Stimulated activated naive CD8-positive, alpha-beta T cell treated with anti-CD3 and anti-CD28 coated beads, Interleukin-15, amount 100 ng/mL, for 72 hours (primary cell): ENCODE measurements at regions not wholly inside any gene's neighbourhood (a gene's known extent, or its start where the extent isn't known, plus 50 kb on each side); places are given as distances from the start of the nearest gene placed in this dataset.

Source experiments
- ATAC-seq: fragments of 150-1000 bp; cut with Tn5 transposase; 2 replicates; pipeline ENCODE4 v1.10.0; 2021; ENCODE audit warnings: mild to moderate bottlenecking, moderate library complexity
- DNase-seq, 2 donors: peaks; one replicate each; pipeline ENCODE4 v3.0.0; 2021 to 2022
- H3K27ac Mint-ChIP-seq, 2 donors: one replicate each; pipeline ENCODE4 v1.8.0; 2022; ENCODE audit warnings: mild to moderate bottlenecking in 2 of 2, mixed read lengths in 2 of 2, moderate library complexity in 2 of 2
- H3K27me3 Mint-ChIP-seq: one replicate; pipeline ENCODE4 v1.8.0; 2022; ENCODE audit warnings: mixed read lengths
- H3K4me1 Mint-ChIP-seq: one replicate; pipeline ENCODE4 v1.8.0; 2022; ENCODE audit warnings: mild to moderate bottlenecking, mixed read lengths
- H3K4me3 Mint-ChIP-seq, 2 donors: one replicate each; pipeline ENCODE4 v1.8.0; 2022; ENCODE audit warnings: mild to moderate bottlenecking in 2 of 2, mixed read lengths in 2 of 2, moderate library complexity in 1 of 2
- H3K9me3 Mint-ChIP-seq, 2 donors: one replicate each; pipeline ENCODE4 v1.8.0; 2022; ENCODE audit warnings: mixed read lengths in 2 of 2

- H3K27ac Mint-ChIP-seq = no peak overlapping the region
- ATAC-seq = no peak
- H3K4me3 Mint-ChIP-seq = no peak overlapping the region
- H3K9me3 Mint-ChIP-seq = peaks cover 4 to 8% of the 10 kb centered on the region in 2 donors
- no peak for DNase-seq
- H3K27me3 Mint-ChIP-seq = no peaks in the 10 kb centered on the region
- no peaks in the 10 kb centered on the region for H3K4me1 Mint-ChIP-seq
Observed at GRCh38 chr12:102562836-102563425, 82.6 kb upstream of the IGF1 start.

- DNase-seq = no peak
- no peak overlapping the region for H3K27ac Mint-ChIP-seq
- no peaks in the 10 kb centered on the region for H3K4me1 Mint-ChIP-seq
- H3K27me3 Mint-ChIP-seq = peaks cover 21% of the 10 kb centered on the region
- no peaks in the 10 kb centered on the region for H3K9me3 Mint-ChIP-seq
- H3K4me3 Mint-ChIP-seq = no peak overlapping the region
- no peak for ATAC-seq
Observed at GRCh38 chr12:102551186-102551585, 70.8 kb upstream of the IGF1 start.

GRCh38 chr12:102549691-102550090, 69.3 kb upstream of the IGF1 start:
- Mint-ChIP-seq H3K4me3 (no peak overlapping the region), H3K4me1 (no peaks in the 10 kb centered on the region), H3K9me3 (no peaks in the 10 kb centered on the region), H3K27me3 (peaks cover 15% of the 10 kb centered on the region), H3K27ac (no peak overlapping the region)
- DNase-seq (no peak), ATAC-seq (no peak)

- ATAC-seq = no peak
- no peaks in the 10 kb centered on the region for H3K9me3 Mint-ChIP-seq
- H3K27ac Mint-ChIP-seq = no peak overlapping the region
- peaks cover 12% of the 10 kb centered on the region for H3K27me3 Mint-ChIP-seq
- DNase-seq = no peak
- no peaks in the 10 kb centered on the region for H3K4me1 Mint-ChIP-seq
- H3K4me3 Mint-ChIP-seq = no peak overlapping the region
Observed at GRCh38 chr12:102548543-102548942, 68.2 kb upstream of the IGF1 start.

GRCh38 chr12:102543494-102544485, 63.4 kb upstream of the IGF1 start:
- DNase-seq = peak; percentile 3 to 9
- H3K9me3 Mint-ChIP-seq = no peaks in the 10 kb centered on the region
- H3K4me3 Mint-ChIP-seq = no peak overlapping the region
- H3K27ac Mint-ChIP-seq = no peak overlapping the region
- no peak for ATAC-seq
- H3K4me1 Mint-ChIP-seq = no peaks in the 10 kb centered on the region
- H3K27me3 Mint-ChIP-seq = peaks cover 29% of the 10 kb centered on the region

GRCh38 chr12:102542816-102543440, 62.6 kb upstream of the IGF1 start:
- H3K4me1 Mint-ChIP-seq = no peaks in the 10 kb centered on the region
- no peak overlapping the region for H3K4me3 Mint-ChIP-seq
- no peaks in the 10 kb centered on the region for H3K9me3 Mint-ChIP-seq
- DNase-seq (no peak), ATAC-seq (no peak)
- peaks cover 38% of the 10 kb centered on the region for H3K27me3 Mint-ChIP-seq
- H3K27ac Mint-ChIP-seq = no peak overlapping the region

- no peak for DNase-seq
- ATAC-seq = no peak
- Mint-ChIP-seq H3K27me3 (peaks cover 37% of the 10 kb centered on the region), H3K27ac (no peak overlapping the region), H3K4me3 (no peak overlapping the region), H3K9me3 (no peaks in the 10 kb centered on the region), H3K4me1 (no peaks in the 10 kb centered on the region)
Observed at GRCh38 chr12:102540815-102541385, 60.5 kb upstream of the IGF1 start.

- no peak for ATAC-seq
- H3K4me1 Mint-ChIP-seq = no peaks in the 10 kb centered on the region
- no peak overlapping the region for H3K4me3 Mint-ChIP-seq
- H3K9me3 Mint-ChIP-seq = no peaks in the 10 kb centered on the region
- DNase-seq = no peak
- H3K27me3 Mint-ChIP-seq = peaks cover 37% of the 10 kb centered on the region
- H3K27ac Mint-ChIP-seq = no peak overlapping the region
Observed at GRCh38 chr12:102539651-102540553, 59.5 kb upstream of the IGF1 start.

GRCh38 chr12:102535306-102535705, 54.9 kb upstream of the IGF1 start:
- Mint-ChIP-seq H3K9me3 (no peaks in the 10 kb centered on the region), H3K27me3 (peaks cover 38% of the 10 kb centered on the region), H3K27ac (no peak overlapping the region), H3K4me3 (no peak overlapping the region), H3K4me1 (no peaks in the 10 kb centered on the region)
- DNase-seq (no peak), ATAC-seq (no peak)

GRCh38 chr12:102534899-102535298, 54.5 kb upstream of the IGF1 start:
- Mint-ChIP-seq H3K4me3 (no peak overlapping the region), H3K9me3 (no peaks in the 10 kb centered on the region), H3K27ac (no peak overlapping the region), H3K4me1 (no peaks in the 10 kb centered on the region), H3K27me3 (peaks cover 37% of the 10 kb centered on the region)
- ATAC-seq = no peak
- DNase-seq = no peak

- no peak for DNase-seq
- Mint-ChIP-seq H3K27me3 (peaks cover 24% of the 10 kb centered on the region), H3K27ac (no peak overlapping the region), H3K4me3 (no peak overlapping the region), H3K9me3 (no peaks in the 10 kb centered on the region), H3K4me1 (no peaks in the 10 kb centered on the region)
- no peak for ATAC-seq
Observed at GRCh38 chr12:102533483-102534215, 53.3 kb upstream of the IGF1 start.
